ENCODE measurements at regions not wholly inside any gene's neighbourhood (a gene's known extent, or its start where the extent isn't known, plus 50 kb on each side); places are given as distances from the start of the nearest gene placed in this dataset.

DNA sequence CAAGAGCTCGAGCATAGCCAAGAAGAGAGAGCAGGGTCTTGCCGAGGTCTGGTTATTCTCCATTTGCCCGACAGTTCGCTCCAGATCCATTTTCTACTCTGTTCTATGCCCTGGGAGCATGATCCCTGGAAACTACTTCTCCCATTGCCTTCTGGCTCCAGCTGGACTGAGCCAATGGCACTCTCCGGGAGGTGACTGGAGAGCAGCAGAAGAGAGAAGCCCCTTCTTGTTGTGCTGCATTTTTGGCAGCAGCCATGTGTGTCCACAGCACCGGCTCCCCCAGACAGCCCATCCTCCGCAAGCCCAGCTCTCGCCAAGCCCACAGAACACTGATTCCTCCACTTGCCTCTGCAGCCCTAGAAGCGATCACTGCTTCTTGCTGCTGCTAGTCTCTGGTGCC is 345.5 kb downstream of the TNS1 start:
- intact Hi-C loops (cut with micrococcal nuclease) = no loop called here
- POLR2A ChIA-PET = no interaction called here
- DNase-seq = no peak
- CTCF ChIA-PET = no interaction called here
- H3K9me3 Mint-ChIP-seq = no peaks in the 10 kb centered on the region
- H3K4me1 Mint-ChIP-seq = peaks cover 11% of the 10 kb centered on the region
- no peak overlapping the region for H3K4me3 Mint-ChIP-seq
- ATAC-seq (ENCODE audit: low read depth) = no peak
- no peaks in the 10 kb centered on the region for H3K36me3 Mint-ChIP-seq (ENCODE audit: low read depth)
- H3K27me3 Mint-ChIP-seq = peaks cover 14% of the 10 kb centered on the region
- TF ChIP-seq, protein P1, sequence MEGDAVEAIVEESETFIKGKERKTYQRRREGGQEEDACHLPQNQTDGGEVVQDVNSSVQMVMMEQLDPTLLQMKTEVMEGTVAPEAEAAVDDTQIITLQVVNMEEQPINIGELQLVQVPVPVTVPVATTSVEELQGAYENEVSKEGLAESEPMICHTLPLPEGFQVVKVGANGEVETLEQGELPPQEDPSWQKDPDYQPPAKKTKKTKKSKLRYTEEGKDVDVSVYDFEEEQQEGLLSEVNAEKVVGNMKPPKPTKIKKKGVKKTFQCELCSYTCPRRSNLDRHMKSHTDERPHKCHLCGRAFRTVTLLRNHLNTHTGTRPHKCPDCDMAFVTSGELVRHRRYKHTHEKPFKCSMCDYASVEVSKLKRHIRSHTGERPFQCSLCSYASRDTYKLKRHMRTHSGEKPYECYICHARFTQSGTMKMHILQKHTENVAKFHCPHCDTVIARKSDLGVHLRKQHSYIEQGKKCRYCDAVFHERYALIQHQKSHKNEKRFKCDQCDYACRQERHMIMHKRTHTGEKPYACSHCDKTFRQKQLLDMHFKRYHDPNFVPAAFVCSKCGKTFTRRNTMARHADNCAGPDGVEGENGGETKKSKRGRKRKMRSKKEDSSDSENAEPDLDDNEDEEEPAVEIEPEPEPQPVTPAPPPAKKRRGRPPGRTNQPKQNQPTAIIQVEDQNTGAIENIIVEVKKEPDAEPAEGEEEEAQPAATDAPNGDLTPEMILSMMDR (IDR thresholded peaks at IDR 0.05) = no peak
- H3K27ac Mint-ChIP-seq = no peak overlapping the region

DNA sequence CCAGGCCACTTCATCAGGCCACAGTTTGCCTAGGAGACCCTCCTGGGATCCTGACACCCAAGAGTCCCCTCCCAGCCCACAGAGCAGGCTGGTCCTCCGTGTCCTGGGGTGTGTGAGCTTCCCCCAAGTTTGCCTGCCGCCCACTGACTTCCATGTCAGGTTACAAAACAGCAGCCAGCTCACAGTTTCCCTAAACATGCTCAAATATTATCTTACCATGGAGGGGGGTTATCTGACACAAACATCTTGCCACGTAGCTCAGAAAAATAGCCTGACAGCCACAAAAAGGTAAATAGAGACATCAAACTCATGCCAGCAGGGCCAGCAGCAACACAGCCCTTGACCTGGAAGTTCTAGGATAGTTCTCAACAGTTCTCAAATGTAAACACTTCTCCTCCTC is 346.5 kb downstream of the TNS1 start:
- Mint-ChIP-seq H3K9me3 (no peaks in the 10 kb centered on the region), H3K4me1 (peaks cover 7% of the 10 kb centered on the region), H3K36me3 (ENCODE audit: low read depth) (no peaks in the 10 kb centered on the region), H3K27ac (no peak overlapping the region), H3K4me3 (no peak overlapping the region), H3K27me3 (peaks cover 14% of the 10 kb centered on the region)
- TF ChIP-seq, protein P1 (IDR thresholded peaks at IDR 0.05) = no peak
- DNase-seq (no peak), ATAC-seq (ENCODE audit: low read depth) (no peak)
- CTCF ChIA-PET = interaction anchor here (1.4 kb wide), 1 partner anchor 9 kb away, joined by 3 read pairs; no protein-coding TSS in a partner anchor
- POLR2A ChIA-PET = no interaction called here
- intact Hi-C loops (cut with micrococcal nuclease) = no loop called here

DNA sequence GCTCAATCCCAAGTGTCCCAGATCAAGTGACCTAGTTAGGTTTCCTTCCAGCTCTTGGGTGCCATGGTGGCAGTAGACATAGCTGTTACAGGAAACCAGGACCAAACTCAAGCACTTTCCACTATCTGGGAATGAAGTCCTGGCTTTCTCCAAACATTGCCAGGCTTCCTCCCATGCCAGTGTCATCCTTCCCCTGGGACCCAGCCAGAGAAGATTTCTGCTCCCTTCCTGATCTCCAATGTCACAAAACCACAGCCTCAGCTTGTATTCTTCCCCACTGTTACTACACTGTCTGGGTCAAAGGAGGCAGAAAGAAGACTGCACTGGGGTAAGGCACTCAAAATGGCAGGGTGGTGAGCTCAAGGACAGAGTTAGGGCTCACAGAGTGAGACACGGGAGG is 347.1 kb downstream of the TNS1 start:
- H3K27ac Mint-ChIP-seq = no peak overlapping the region
- intact Hi-C loops (cut with micrococcal nuclease) = no loop called here
- ChIA-PET CTCF (interaction anchor here (1.4 kb wide), 1 partner anchor 9 kb away, joined by 3 read pairs; no protein-coding TSS in a partner anchor), POLR2A (no interaction called here)
- H3K9me3 Mint-ChIP-seq = no peaks in the 10 kb centered on the region
- no peak overlapping the region for H3K4me3 Mint-ChIP-seq
- H3K27me3 Mint-ChIP-seq = peaks cover 14% of the 10 kb centered on the region
- ATAC-seq (ENCODE audit: low read depth) = no peak
- no peaks in the 10 kb centered on the region for H3K36me3 Mint-ChIP-seq (ENCODE audit: low read depth)
- H3K4me1 Mint-ChIP-seq = peaks cover 2% of the 10 kb centered on the region
- DNase-seq = no peak
- TF ChIP-seq, protein P1 (IDR thresholded peaks at IDR 0.05) = no peak

DNA sequence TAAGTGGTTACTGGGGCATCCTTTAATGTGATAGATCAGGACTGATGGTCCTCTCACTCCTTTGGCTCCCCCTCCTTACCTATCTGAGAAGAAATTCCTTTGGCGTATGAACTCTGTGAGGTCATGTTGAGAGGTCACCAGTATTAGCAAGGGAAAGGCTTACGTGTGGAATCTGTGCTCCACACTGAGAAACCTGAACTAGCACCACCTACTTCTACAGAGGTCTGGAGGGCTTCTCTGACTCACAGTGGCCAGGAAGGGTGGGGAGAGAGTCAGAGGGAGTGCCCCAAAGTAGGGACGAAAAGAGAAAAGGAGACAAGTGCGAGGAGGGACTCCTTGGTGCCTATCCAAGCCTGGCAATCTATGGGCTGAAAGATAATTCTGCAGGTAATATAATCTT is 348.6 kb downstream of the TNS1 start:
- no peak for ATAC-seq (ENCODE audit: low read depth)

DNA sequence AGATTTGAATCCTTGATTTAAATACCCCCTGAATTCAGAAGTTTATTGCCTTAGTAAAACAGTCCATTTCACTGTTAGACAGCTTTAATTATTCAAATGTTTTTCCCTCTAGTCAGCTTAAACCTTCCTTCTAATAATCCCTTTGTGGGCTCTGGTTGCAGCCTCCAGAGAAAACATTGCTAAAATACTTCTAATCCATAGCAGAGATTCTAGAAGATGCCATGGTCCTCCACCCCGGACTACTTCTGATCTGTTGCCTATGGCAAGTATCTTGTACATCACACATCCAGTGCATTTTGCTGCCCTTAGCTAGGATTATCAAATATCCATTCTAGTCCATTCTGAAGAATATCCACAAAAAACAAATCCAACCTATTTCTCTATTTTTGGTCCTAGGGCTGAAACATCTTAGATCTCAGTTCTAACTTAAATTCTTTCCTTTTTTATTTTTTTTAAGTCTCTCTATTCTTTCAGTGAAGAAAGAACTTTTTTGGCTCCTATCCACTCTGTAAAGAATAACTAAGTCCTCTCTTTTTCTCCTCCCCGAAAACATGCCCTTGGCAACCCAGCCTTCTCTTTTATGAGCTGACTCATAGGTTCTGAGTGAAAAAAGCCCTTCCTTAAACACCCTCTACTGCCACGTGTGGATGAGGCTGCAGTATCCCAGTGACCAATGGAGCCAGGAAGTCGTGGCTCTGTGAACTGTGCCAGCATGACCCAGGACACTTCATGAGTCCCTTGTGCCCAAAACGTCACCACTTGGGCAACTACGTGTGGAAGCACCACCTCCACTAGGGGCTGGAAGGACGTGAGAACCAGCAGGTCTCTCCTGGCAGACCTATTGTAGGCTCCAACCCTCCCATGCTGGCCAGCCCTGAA is 349.8 kb downstream of the TNS1 start:
- H3K27ac Mint-ChIP-seq = no peak overlapping the region
- no peaks in the 10 kb centered on the region for H3K9me3 Mint-ChIP-seq
- no peak for DNase-seq
- CTCF ChIA-PET = no interaction called here
- TF ChIP-seq, protein P1 (IDR thresholded peaks at IDR 0.05) = no peak
- no peak overlapping the region for H3K4me3 Mint-ChIP-seq
- peaks cover 10% of the 10 kb centered on the region for H3K27me3 Mint-ChIP-seq
- POLR2A ChIA-PET = no interaction called here
- no peaks in the 10 kb centered on the region for H3K36me3 Mint-ChIP-seq (ENCODE audit: low read depth)
- ATAC-seq (ENCODE audit: low read depth) = no peak
- H3K4me1 Mint-ChIP-seq = no peaks in the 10 kb centered on the region
- intact Hi-C loops (cut with micrococcal nuclease) = no loop called here

More for the DNA sequence above, 348.6 kb downstream of the TNS1 start:
- Mint-ChIP-seq H3K36me3 (ENCODE audit: low read depth) (no peaks in the 10 kb centered on the region), H3K4me3 (no peak overlapping the region), H3K4me1 (no peaks in the 10 kb centered on the region), H3K9me3 (no peaks in the 10 kb centered on the region), H3K27ac (no peak overlapping the region), H3K27me3 (peaks cover 14% of the 10 kb centered on the region)
- no peak for DNase-seq
- CTCF ChIA-PET = no interaction called here
- POLR2A ChIA-PET = no interaction called here
- intact Hi-C loops (cut with micrococcal nuclease) = no loop called here
- TF ChIP-seq, protein P1 (IDR thresholded peaks at IDR 0.05) = no peak

Data from activated B cell treated with CpG ODN at 0.5 μM for 24 hours (primary cell).